ENCODE measurements at regions not wholly inside any gene's neighbourhood (a gene's known extent, or its start where the extent isn't known, plus 50 kb on each side); places are given as distances from the start of the nearest gene placed in this dataset.

- TF ChIP-seq YY1 (IDR thresholded peaks at IDR 0.05; ENCODE audit: insufficient read depth, insufficient read length) (no peak), ZNF274 (IDR thresholded peaks at IDR 0.05; ENCODE audit: low read depth, low read length) (no peak), SUZ12 (IDR thresholded peaks at IDR 0.05; ENCODE audit: extremely low read depth, insufficient read depth, insufficient read length) (no peak)
Observed at GRCh38 chr14:30064454-30064853, 136.8 kb upstream of the PRKD1 start.

All from NT2/D1 (cell line).